OCI-LY3 (cell line): ENCODE measurements at regions not wholly inside any gene's neighbourhood (a gene's known extent, or its start where the extent isn't known, plus 50 kb on each side); places are given as distances from the start of the nearest gene placed in this dataset.
"Not testable (repeated sequence)": the region's sequence is repeated elsewhere in the genome, so short reads cannot be mapped to it uniquely, and the experiment has no call there.

Experiments
- H2AFZ ChIP-seq: fragments of 200-600, 300-600 bp; shearing (Covaris generic); 2 replicates; pipeline ENCODE4 v1.6.0; 2014; ENCODE audit warnings: antibody characterized with exemption, low read depth, low read length
- H3K27ac ChIP-seq: fragments of 200-600, 300-600 bp; sonication (generic); 2 replicates; pipeline ENCODE4 v1.5.1; 2014; ENCODE audit warnings: mild to moderate bottlenecking, low read length, moderate library complexity, mixed read lengths
- H3K27me3 ChIP-seq: fragments of 200-600, 300-600 bp; sonication (generic); 2 replicates; pipeline ENCODE4 v1.6.1; 2014; ENCODE audit warnings: low read depth, low read length, mixed read lengths
- H3K36me3 ChIP-seq: fragments of 200-600, 300-600 bp; sonication (generic); replicated peaks from 2 replicates; pipeline ENCODE3; 2014; ENCODE audit warnings: low read depth, low read length, mixed read lengths
- H3K4me1 ChIP-seq: fragments of 300-600, 200-600 bp; sonication (generic); 2 replicates; pipeline ENCODE4 v1.6.1; 2014; ENCODE audit warnings: low read length, mixed read lengths
- H3K4me2 ChIP-seq: fragments of 200-600, 300-600 bp; sonication (generic); 2 replicates; pipeline ENCODE4 v1.6.1; 2014; ENCODE audit warnings: low read length, mixed read lengths
- H3K4me3 ChIP-seq: fragments of 300-600, 200-600 bp; sonication (generic); 2 replicates; pipeline ENCODE4 v1.5.1; 2014; ENCODE audit warnings: antibody characterized with exemption, mild to moderate bottlenecking, low read length, moderate library complexity
- H3K79me2 ChIP-seq: fragments of 300-600, 200-600 bp; shearing (Covaris generic); 2 replicates; pipeline ENCODE4 v1.6.1; 2014; ENCODE audit warnings: mild to moderate bottlenecking, low read length, mixed read lengths
- H3K9ac ChIP-seq: fragments of 300-600, 200-600 bp; shearing (Covaris generic); 2 replicates; pipeline ENCODE4 v1.6.0; 2014; ENCODE audit warnings: mild to moderate bottlenecking, low read length, moderate library complexity
- H3K9me3 ChIP-seq: fragments of 200-600, 300-600 bp; shearing (Covaris generic); 2 replicates; pipeline ENCODE4 v1.6.1; 2014; ENCODE audit warnings: low read length, mixed read lengths; ENCODE audit not compliant: insufficient read depth
- H4K20me1 ChIP-seq: fragments of 200-600, 300-600 bp; sonication (generic); 2 replicates; pipeline ENCODE4 v1.6.1; 2016; ENCODE audit warnings: low read length, mixed read lengths; ENCODE audit not compliant: insufficient read depth
- CTCF ChIP-seq: fragments of 200-600, 300-600 bp; sonication (generic); IDR thresholded peaks from 2 replicates; pipeline ENCODE4 v1.5.1; 2014; ENCODE audit warnings: antibody characterized with exemption, low read length, low read depth
- EZH2phosphoT487 ChIP-seq: fragments of 200-600 bp; shearing (Covaris generic); IDR thresholded peaks from 2 replicates; pipeline ENCODE4 v1.6.1; 2018; ENCODE audit warnings: antibody characterized with exemption, mixed run types, low read depth

DNA sequence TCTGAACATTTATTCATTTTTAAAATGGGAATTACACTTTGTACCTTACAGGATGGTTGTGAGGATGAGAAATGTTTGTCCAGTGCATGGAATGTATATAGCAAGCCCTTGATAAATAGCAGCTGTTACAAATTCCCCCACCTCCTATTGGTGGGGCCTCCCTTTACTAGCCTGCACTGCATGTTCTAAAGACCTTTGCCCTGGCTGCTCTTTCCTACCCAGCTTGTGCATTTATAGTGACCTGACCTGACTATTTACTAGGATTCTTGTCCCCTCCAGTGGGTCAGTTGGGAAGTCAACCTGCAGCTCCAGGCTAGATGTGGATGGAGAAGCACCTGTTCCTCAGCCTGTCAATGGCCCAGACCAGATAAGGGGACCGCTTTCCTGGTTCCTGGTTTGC lies 180.3 kb downstream of the HIPK3 start:
- TF ChIP-seq EZH2phosphoT487 = no peak
- TF ChIP-seq CTCF = no peak
- Histone ChIP-seq H4K20me1 (no peaks in the 10 kb centered on the region), H2AFZ (no peak overlapping the region), H3K4me2 (no peak overlapping the region), H3K27me3 (no peaks in the 10 kb centered on the region), H3K79me2 (no peaks in the 10 kb centered on the region), H3K4me3 (no peak overlapping the region), H3K36me3 (no peaks in the 10 kb centered on the region), H3K9me3 (no peaks in the 10 kb centered on the region), H3K27ac (no peak overlapping the region), H3K9ac (no peak overlapping the region), H3K4me1 (no peaks in the 10 kb centered on the region)

- no peak overlapping the region for H3K4me2 ChIP-seq
- H3K9me3 ChIP-seq = no peaks in the 10 kb centered on the region
- 0 out of 2 replicates have a peak, but pooled peaks cover 2% of the 10 kb centered on the region for H3K27me3 ChIP-seq
- H3K27ac ChIP-seq = no peak overlapping the region
- H4K20me1 ChIP-seq = no peaks in the 10 kb centered on the region
- H3K79me2 ChIP-seq = no peaks in the 10 kb centered on the region
- TF ChIP-seq CTCF (no peak), EZH2phosphoT487 (no peak)
- H3K4me3 ChIP-seq = no peak overlapping the region
- no peaks in the 10 kb centered on the region for H3K4me1 ChIP-seq
- no peak overlapping the region for H2AFZ ChIP-seq
- H3K9ac ChIP-seq = no peak overlapping the region
- no peaks in the 10 kb centered on the region for H3K36me3 ChIP-seq
Measured at GRCh38 chr11:33435216-33435615, 178.0 kb downstream of the HIPK3 start.

- Histone ChIP-seq H3K79me2 (no peaks in the 10 kb centered on the region), H3K27ac (no peak overlapping the region), H3K9ac (no peak overlapping the region), H3K4me2 (no peak overlapping the region), H4K20me1 (no peaks in the 10 kb centered on the region), H3K4me1 (no peaks in the 10 kb centered on the region), H3K4me3 (no peak overlapping the region), H3K36me3 (no peaks in the 10 kb centered on the region), H3K27me3 (peaks cover 2% of the 10 kb centered on the region; the same call in 1 of the 2 replicates), H3K9me3 (no peaks in the 10 kb centered on the region), H2AFZ (no peak overlapping the region)
- TF ChIP-seq EZH2phosphoT487 = no peak
- no peak for TF ChIP-seq CTCF
Measured at GRCh38 chr11:33434294-33434693, 177.1 kb downstream of the HIPK3 start.

- H3K4me2 ChIP-seq, H3K9me3 ChIP-seq, H2AFZ ChIP-seq, H3K79me2 ChIP-seq, H3K4me3 ChIP-seq, H3K36me3 ChIP-seq, H3K27ac ChIP-seq, H4K20me1 ChIP-seq, H3K4me1 ChIP-seq, H3K9ac ChIP-seq: not testable (repeated sequence)
- peaks cover 37% of the 10 kb centered on the region for H3K27me3 ChIP-seq
Measured at GRCh38 chr11:33428435-33428834, 171.3 kb downstream of the HIPK3 start.

GRCh38 chr11:33420959-33421566 lies 163.9 kb downstream of the HIPK3 start:
- H3K79me2 ChIP-seq = no peaks in the 10 kb centered on the region
- no peak overlapping the region for H3K4me3 ChIP-seq
- H3K4me1 ChIP-seq = no peaks in the 10 kb centered on the region
- H3K27me3 ChIP-seq = peaks cover 32% of the 10 kb centered on the region
- H3K4me2 ChIP-seq = no peak overlapping the region
- no peak overlapping the region for H2AFZ ChIP-seq
- no peak overlapping the region for H3K9ac ChIP-seq
- no peaks in the 10 kb centered on the region for H4K20me1 ChIP-seq
- H3K36me3 ChIP-seq = no peaks in the 10 kb centered on the region
- H3K27ac ChIP-seq = no peak overlapping the region
- TF ChIP-seq CTCF (no peak), EZH2phosphoT487 (no peak)
- H3K9me3 ChIP-seq = no peaks in the 10 kb centered on the region
